Spleen (tissue), 11 donors: ENCODE measurements at regions not wholly inside any gene's neighbourhood (a gene's known extent, or its start where the extent isn't known, plus 50 kb on each side); places are given as distances from the start of the nearest gene placed in this dataset.

Source experiments
- DNase-seq: peaks from one replicate; pipeline ENCODE4 v3.0.0-alpha.2; 2020
- H3K27ac ChIP-seq, 8 donors: fragments of 200-600 bp; sonication (generic) in 7 of 8; 1 replicate in 4 of 8; 2 replicates in 4 of 8; pipeline versions ENCODE4 v1.5.0 to v1.8.0; 2016 to 2021; ENCODE audit warnings: inconsistent platforms in 4 of 8, mild to moderate bottlenecking in 4 of 8, moderate library complexity in 1 of 8
- H3K27me3 ChIP-seq, 7 donors: fragments of 200-600 bp; sonication (generic) in 6 of 7; replicated peaks in 1 of 7; 1 replicate in 4 of 7; 2 replicates in 3 of 7; pipeline versions ENCODE4 v1.5.0 to v1.8.0; 2016 to 2021; ENCODE audit warnings: inconsistent platforms in 3 of 7, mild to moderate bottlenecking in 1 of 7
- H3K36me3 ChIP-seq, 6 donors: fragments of 200-600 bp; sonication (generic) in 5 of 6; 1 replicate in 4 of 6; 2 replicates in 2 of 6; pipeline versions ENCODE4 v1.5.0 to v1.8.0; 2016 to 2021; ENCODE audit warnings: inconsistent platforms in 2 of 6
- H3K4me1 ChIP-seq, 6 donors: fragments of 200-600 bp; sonication (generic) in 5 of 6; 1 replicate in 3 of 6; 2 replicates in 3 of 6; pipeline versions ENCODE4 v1.5.0 to v1.8.0; 2016 to 2021; ENCODE audit warnings: inconsistent platforms in 3 of 6
- H3K4me3 ChIP-seq, 8 donors: fragments of 200-600 bp; sonication (generic) in 7 of 8; 1 replicate in 4 of 8; 2 replicates in 4 of 8; pipeline versions ENCODE4 v1.5.0 to v1.8.0; 2016 to 2021; ENCODE audit warnings: inconsistent platforms in 4 of 8, mild to moderate bottlenecking in 4 of 8, moderate library complexity in 2 of 8
- H3K9me3 ChIP-seq, 8 donors: fragments of 200-600 bp; sonication (generic) in 7 of 8; 1 replicate in 4 of 8; 2 replicates in 4 of 8; pipeline versions ENCODE4 v1.5.0 to v1.8.0; 2016 to 2021; ENCODE audit warnings: inconsistent platforms in 4 of 8
- CTCF ChIP-seq, 11 experiments: fragments of 200-600 bp in 7 of 11; fragments of 450-650 bp in 4 of 11; sonication (generic) in 4 of 11; IDR thresholded peaks in 8 of 11; conservative IDR thresholded peaks in 3 of 11; 1 replicate in 7 of 11; 2 replicates in 4 of 11; pipeline versions ENCODE4 v1.4.0 to v1.8.0; 2016 to 2021; ENCODE audit warnings: antibody characterized with exemption in 11 of 11, inconsistent platforms in 4 of 11, mild to moderate bottlenecking in 1 of 11
- POLR2A ChIP-seq, 3 donors: fragments of 450-650 bp; IDR thresholded peaks; one replicate each; pipeline ENCODE4 v1.5.1; 2017; ENCODE audit warnings: antibody characterized with exemption in 3 of 3, mild to moderate bottlenecking in 1 of 3
- POLR2AphosphoS5 ChIP-seq, 3 donors: sonication (generic); formaldehyde crosslinking; IDR thresholded peaks; one replicate each; pipeline ENCODE4 v1.5.1; 2017; ENCODE audit warnings: antibody characterized with exemption in 3 of 3
- WGBS, 5 donors: extraction: QIAGEN DNeasy Blood & Tissue Kit in 3 of 5; methylation state at CpG; one replicate each; pipeline versions ENCODE4 v1.1.5 to v1.1.7; 2013 to 2018; 5-methylcytosine and 5-hydroxymethylcytosine counted together
- intact Hi-C: fragments of 100-400 bp; cut with DNase I; formaldehyde crosslinking; loops from one replicate; pipeline ENCODE4 v1.15.0; 2023; ENCODE audit warnings: low total_unique reads
- donor health status: healthy with polysubstance abuse.
- donor health status: DM: no; HTN: no; CAD: no; lungs with moderate emphysema.
- donor health status: DM: no; HTN: no; CAD: no.
- donor health status: Bipolar disorder and iron deficiency.
- donor health status: healthy.
- donor health status: DM: no; HTN: no; CAD: no.
- donor health status: DM: yes; HTN: yes; CAD: no.

DNA sequence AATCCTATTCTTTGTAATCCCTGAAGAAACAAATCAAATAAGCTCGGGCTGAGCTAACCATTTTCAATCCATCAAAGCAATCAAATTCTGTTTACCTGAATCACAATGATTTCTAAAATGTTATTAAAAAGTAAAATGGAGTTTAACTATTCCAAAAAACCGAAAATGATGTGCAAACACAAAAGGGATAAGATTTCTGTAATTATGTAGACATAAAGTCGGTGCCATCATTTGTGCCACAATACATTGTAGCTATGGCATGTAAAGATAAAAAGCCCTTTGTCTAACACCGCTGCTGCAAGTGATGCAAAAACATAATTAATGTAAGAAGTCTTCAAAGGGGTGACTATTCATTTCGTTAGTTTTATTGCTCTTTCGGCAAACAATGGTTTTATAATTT is 125.1 kb upstream of the FAM204A start:
- H3K4me3 ChIP-seq, result no peak overlapping the region
- intact Hi-C loops, result no loop called here
- peaks cover 0 to 7% (median 4%) of the 10 kb centered on the region in 8 donors for H3K9me3 ChIP-seq
- H3K4me1 ChIP-seq, result no peaks in the 10 kb centered on the region
- WGBS, 5 donors, result 69 to 84% (median 78%) methylated on average over 6 of the region's 6 CpGs
- no peaks in the 10 kb centered on the region for H3K36me3 ChIP-seq
- DNase-seq, result no peak
- H3K27ac ChIP-seq, result no peak overlapping the region
- TF ChIP-seq POLR2A (IDR thresholded peaks at IDR 0.05) (no peak), POLR2AphosphoS5 (IDR thresholded peaks at IDR 0.05) (no peak), CTCF (IDR thresholded peaks at IDR 0.05 in 8 of 11, conservative IDR thresholded peaks at IDR 0.05 in 3 of 11) (no peak)
- H3K27me3 ChIP-seq, result peaks cover 0 to 65% (median 6%) of the 10 kb centered on the region in 7 donors

DNA sequence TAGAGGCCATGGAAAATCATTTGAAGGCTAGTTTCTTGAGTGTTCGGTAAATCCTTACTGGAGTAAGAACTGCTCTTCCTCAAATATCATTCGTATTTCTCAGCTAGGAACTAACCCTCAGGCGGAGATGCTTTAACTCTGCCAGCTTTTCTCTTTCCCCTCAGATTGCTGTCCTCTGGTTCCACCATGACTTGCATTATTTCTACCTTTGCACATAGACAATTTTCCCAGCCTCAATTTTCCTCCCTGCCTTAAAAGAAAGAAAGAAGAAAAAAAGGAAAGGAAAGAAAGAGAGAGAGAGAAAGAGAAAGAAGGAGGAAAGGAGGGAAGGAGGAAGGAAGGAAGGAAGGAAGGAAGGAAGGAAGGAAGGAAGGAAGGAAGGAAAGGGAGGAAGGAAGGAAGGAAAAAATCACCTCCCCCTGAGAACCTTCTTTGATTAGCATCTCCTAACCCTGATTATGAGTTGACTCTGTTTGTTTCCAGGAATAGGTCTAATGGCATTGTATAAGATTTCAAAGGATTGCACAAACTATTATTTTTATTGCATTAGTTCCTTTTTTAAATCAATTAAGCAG is 123.3 kb upstream of the FAM204A start:
- DNase-seq, result no peak
- H3K36me3 ChIP-seq, result no peaks in the 10 kb centered on the region
- no peak overlapping the region for H3K4me3 ChIP-seq
- H3K4me1 ChIP-seq, result no peaks in the 10 kb centered on the region
- H3K9me3 ChIP-seq, result no peaks in the 10 kb centered on the region
- intact Hi-C loops, result no loop called here
- H3K27ac ChIP-seq, result no peak overlapping the region
- 80 to 96% (median 88%) methylated on average over 3 of the region's 3 CpGs for WGBS, 5 donors
- TF ChIP-seq CTCF (IDR thresholded peaks at IDR 0.05 in 8 of 11, conservative IDR thresholded peaks at IDR 0.05 in 3 of 11), result no peak
- H3K27me3 ChIP-seq, result peaks cover 0 to 69% (median 6%) of the 10 kb centered on the region in 7 donors

DNA sequence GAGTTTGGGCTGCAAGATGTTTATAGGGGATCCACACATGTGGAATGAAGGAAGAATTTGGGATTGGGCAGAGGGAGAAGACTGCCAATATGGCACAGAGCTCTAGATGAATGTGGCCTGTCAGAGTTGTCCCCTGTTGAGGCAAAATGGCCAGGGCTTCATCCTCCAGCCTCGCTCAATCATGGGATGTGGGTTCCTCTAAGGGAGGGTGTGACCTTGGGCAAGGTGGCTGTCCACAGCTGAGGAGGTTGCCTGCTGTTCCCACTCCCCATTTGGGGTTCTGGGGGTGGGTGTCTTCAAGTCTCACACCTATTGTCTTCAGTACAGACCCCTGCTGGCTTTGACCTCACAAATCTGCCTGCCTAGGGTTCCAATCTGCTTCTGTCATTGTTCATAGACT is 121.6 kb upstream of the FAM204A start:
- intact Hi-C loops, result no loop called here
- peaks cover 0 to 6% (median 2%) of the 10 kb centered on the region in 6 donors for H3K4me1 ChIP-seq
- H3K4me3 ChIP-seq, result no peak overlapping the region
- WGBS, 5 donors, result 65 to 81% (median 75%) methylated on average over 1 of the region's 1 CpG
- no peaks in the 10 kb centered on the region for H3K9me3 ChIP-seq
- TF ChIP-seq CTCF (IDR thresholded peaks at IDR 0.05 in 8 of 11, conservative IDR thresholded peaks at IDR 0.05 in 3 of 11), result no peak
- TF ChIP-seq POLR2A (IDR thresholded peaks at IDR 0.05), result no peak
- no peak for TF ChIP-seq POLR2AphosphoS5 (IDR thresholded peaks at IDR 0.05)
- no peak overlapping the region for H3K27ac ChIP-seq
- H3K36me3 ChIP-seq, result no peaks in the 10 kb centered on the region
- DNase-seq, result no peak
- H3K27me3 ChIP-seq, result peaks cover 0 to 75% (median 14%) of the 10 kb centered on the region in 7 donors

DNA sequence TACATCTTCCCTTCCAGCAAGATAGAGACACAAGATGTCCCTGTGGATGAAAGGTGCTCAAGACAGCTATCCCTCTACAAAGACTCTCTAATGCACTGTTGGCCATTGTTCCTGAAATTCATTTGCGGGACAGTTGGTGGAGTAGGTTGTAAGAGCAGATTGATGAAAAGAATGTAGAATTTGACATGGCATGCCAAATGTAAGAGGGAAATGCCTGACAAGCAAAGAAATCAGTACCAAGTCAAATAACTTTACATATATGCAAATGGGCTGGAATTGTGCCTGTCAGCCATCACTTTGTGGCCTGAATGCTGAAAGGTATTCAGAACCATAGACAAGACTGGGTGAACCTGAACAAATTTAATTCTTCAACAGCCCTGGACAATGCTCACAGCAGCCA is 120.3 kb upstream of the FAM204A start:
- peaks cover 0 to 62% (median 12%) of the 10 kb centered on the region in 7 donors for H3K27me3 ChIP-seq
- 93 to 98% (median 95%) methylated on average over 1 of the region's 1 CpG for WGBS, 5 donors

More for the DNA sequence above, 120.3 kb upstream of the FAM204A start:
- no peak for TF ChIP-seq POLR2AphosphoS5 (IDR thresholded peaks at IDR 0.05)
- no peak for TF ChIP-seq POLR2A (IDR thresholded peaks at IDR 0.05)
- Histone ChIP-seq H3K36me3 (no peaks in the 10 kb centered on the region), H3K27ac (no peak overlapping the region), H3K4me3 (no peak overlapping the region), H3K9me3 (no peaks in the 10 kb centered on the region), H3K4me1 (peaks cover 0 to 6% (median 2%) of the 10 kb centered on the region in 6 donors)
- DNase-seq, result no peak
- intact Hi-C loops, result no loop called here
